SK-N-SH treated with all-trans-retinoic acid at 6 μM for 48 hours (cell line): ENCODE measurements at regions not wholly inside any gene's neighbourhood (a gene's known extent, or its start where the extent isn't known, plus 50 kb on each side); places are given as distances from the start of the nearest gene placed in this dataset.

Source experiments
- ATAC-seq: fragments of 200-7000 bp; cut with Tn5 transposase; 3 replicates; pipeline ENCODE4 v1.9.1; 2020; ENCODE audit warnings: mild to moderate bottlenecking, moderate library complexity
- ARNTL ChIP-seq: fragments of 450-650 bp; formaldehyde crosslinking; IDR thresholded peaks from 2 replicates; pipeline ENCODE4 v1.5.0; 2020; ENCODE audit warnings: low read depth, mild to moderate bottlenecking, moderate library complexity, borderline replicate concordance
- BACH2 ChIP-seq: fragments of 250-450 bp; sonication (Bioruptor Pico); IDR thresholded peaks from 2 replicates; pipeline ENCODE4 v1.9.0; 2021; ENCODE audit warnings: mild to moderate bottlenecking, borderline replicate concordance
- CSDC2 ChIP-seq: fragments of 250-450 bp; sonication (Bioruptor Pico); IDR thresholded peaks from 2 replicates; pipeline ENCODE4 v1.5.0; 2020; ENCODE audit warnings: mild to moderate bottlenecking, moderate library complexity
- ESRRG ChIP-seq: fragments of 250-450 bp; sonication (Bioruptor Pico); IDR thresholded peaks from 2 replicates; pipeline ENCODE4 v1.6.1; 2021; ENCODE audit warnings: mild to moderate bottlenecking
- GLIS3 ChIP-seq: fragments of 250-450 bp; sonication (Bioruptor Pico); IDR thresholded peaks from 2 replicates; pipeline ENCODE4 v1.5.0; 2020; ENCODE audit warnings: mild to moderate bottlenecking, moderate library complexity
- ISL1 ChIP-seq: fragments of 250-450 bp; sonication (Bioruptor Pico); IDR thresholded peaks from 2 replicates; pipeline ENCODE4 v2.1.2; 2022; ENCODE audit warnings: mild to moderate bottlenecking, moderate library complexity
- OSR1 ChIP-seq: fragments of 250-450 bp; sonication (Bioruptor Pico); IDR thresholded peaks from 2 replicates; pipeline ENCODE4 v1.8.0; 2022; ENCODE audit warnings: moderate library complexity, mild to moderate bottlenecking, inconsistent platforms
- PPARA ChIP-seq: fragments of 250-450 bp; sonication (Bioruptor Pico); IDR thresholded peaks from 2 replicates; pipeline ENCODE4 v1.5.0; 2020; ENCODE audit warnings: mild to moderate bottlenecking, borderline replicate concordance
- TOX ChIP-seq: fragments of 250-450 bp; sonication (Bioruptor Pico); IDR thresholded peaks from 2 replicates; pipeline ENCODE4 v1.8.0; 2021; ENCODE audit warnings: mild to moderate bottlenecking, moderate library complexity, borderline replicate concordance
- ZFP3 ChIP-seq: fragments of 250-450 bp; sonication (Bioruptor Pico); IDR thresholded peaks from 2 replicates; pipeline ENCODE4 v1.5.0; 2020; ENCODE audit warnings: mild to moderate bottlenecking, moderate library complexity
- ZNF565 ChIP-seq: fragments of 450-650 bp; formaldehyde crosslinking; conservative IDR thresholded peaks from 2 replicates; pipeline ENCODE4 v1.5.0; 2020; ENCODE audit warnings: low read depth, mild to moderate bottlenecking, moderate library complexity
- ZNF70 ChIP-seq: fragments of 450-650 bp; formaldehyde crosslinking; IDR thresholded peaks from 2 replicates; pipeline ENCODE4 v1.5.0; 2020; ENCODE audit warnings: mild to moderate bottlenecking, moderate library complexity
- TF ChIP-seq, protein P1 (sequence below): fragments of 250-450 bp; sonication (Bioruptor Pico); IDR thresholded peaks from 2 replicates; pipeline ENCODE4 v1.5.1; 2021; ENCODE audit warnings: mild to moderate bottlenecking, moderate library complexity
- TF ChIP-seq, protein P2 (sequence below): fragments of 250-450 bp; sonication (Bioruptor Pico); IDR thresholded peaks from 2 replicates; pipeline ENCODE4 v1.5.0; 2020; ENCODE audit warnings: mild to moderate bottlenecking, moderate library complexity
- TF ChIP-seq, protein P3 (sequence below): fragments of 250-450 bp; sonication (Bioruptor Pico); IDR thresholded peaks from 2 replicates; pipeline ENCODE4 v1.8.0; 2020; ENCODE audit warnings: mild to moderate bottlenecking, moderate library complexity, borderline replicate concordance
- TF ChIP-seq, protein P4 (sequence below): fragments of 250-450 bp; sonication (Bioruptor Pico); IDR thresholded peaks from 2 replicates; pipeline ENCODE4 v1.8.0; 2021; ENCODE audit warnings: low read depth, mild to moderate bottlenecking, moderate library complexity, borderline replicate concordance
- TF ChIP-seq, protein P5 (sequence below): fragments of 250-450 bp; sonication (Bioruptor Pico); IDR thresholded peaks from 2 replicates; pipeline ENCODE4 v1.5.1; 2020; ENCODE audit warnings: low read depth, mild to moderate bottlenecking, moderate library complexity

DNA sequence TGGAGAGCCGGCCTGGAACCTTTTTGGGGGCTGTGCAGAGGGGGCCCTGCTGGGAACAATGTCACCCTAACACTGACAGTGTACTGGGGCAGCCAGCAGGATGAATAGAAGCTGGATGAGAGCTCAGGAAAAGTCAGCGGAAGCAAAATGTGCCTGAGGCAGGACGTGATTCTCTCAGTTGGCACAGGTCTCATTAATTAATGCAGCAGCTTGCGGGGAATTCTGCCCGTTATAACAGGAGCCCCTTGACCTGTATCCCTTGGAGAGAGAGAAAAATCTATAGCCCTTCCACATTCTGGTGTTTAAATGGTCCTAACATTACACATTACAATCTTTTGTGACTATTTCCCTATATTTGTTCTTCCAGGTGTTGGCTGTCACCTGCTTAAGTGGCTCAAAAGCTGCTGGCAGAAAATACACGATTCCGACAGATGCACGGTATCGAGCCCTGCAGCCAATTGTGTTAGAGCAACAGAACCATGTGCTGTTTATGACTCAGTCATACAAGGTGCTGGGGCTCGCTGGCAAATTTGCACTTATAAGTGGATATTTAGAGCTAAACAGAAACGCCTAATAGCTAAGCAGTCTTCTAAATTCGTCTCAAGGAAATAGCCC lies 854.7 kb downstream of the AACS start:
- no peak for ATAC-seq
- no peak for TF ChIP-seq ARNTL (CRISPR knock-in tag)
- no peak for TF ChIP-seq BACH2
- no peak for TF ChIP-seq ZNF70 (CRISPR knock-in tag)
- no peak for TF ChIP-seq CSDC2 (CRISPR knock-in tag)

DNA sequence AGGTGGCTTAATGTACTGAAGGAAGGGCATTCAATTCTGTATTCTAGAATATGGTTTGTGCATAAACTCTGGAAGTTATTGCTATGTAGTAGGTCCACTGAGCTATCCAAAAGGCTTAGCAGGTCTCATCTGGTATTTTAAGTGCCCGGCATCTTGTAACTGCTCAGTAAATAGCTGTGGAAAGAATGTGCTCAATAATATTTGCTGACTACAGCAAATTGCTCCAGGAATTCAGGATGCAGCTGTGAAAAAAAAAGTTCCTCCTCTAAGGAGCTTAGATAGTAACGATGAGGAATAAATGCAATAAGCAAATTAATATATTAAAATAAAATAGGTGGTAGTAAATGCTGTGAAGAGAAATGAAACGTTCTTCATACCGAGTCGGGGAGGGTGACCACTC lies 857.1 kb downstream of the AACS start:
- no peak for ATAC-seq
- TF ChIP-seq TOX (CRISPR knock-in tag) (no peak), ZNF565 (CRISPR knock-in tag) (no peak), ZNF70 (CRISPR knock-in tag) (no peak), BACH2 (no peak), ARNTL (CRISPR knock-in tag) (no peak), OSR1 (CRISPR knock-in tag) (no peak), PPARA (no peak), ISL1 (CRISPR knock-in tag) (no peak), GLIS3 (CRISPR knock-in tag) (no peak), CSDC2 (CRISPR knock-in tag) (no peak)
- TF ChIP-seq, protein P1, sequence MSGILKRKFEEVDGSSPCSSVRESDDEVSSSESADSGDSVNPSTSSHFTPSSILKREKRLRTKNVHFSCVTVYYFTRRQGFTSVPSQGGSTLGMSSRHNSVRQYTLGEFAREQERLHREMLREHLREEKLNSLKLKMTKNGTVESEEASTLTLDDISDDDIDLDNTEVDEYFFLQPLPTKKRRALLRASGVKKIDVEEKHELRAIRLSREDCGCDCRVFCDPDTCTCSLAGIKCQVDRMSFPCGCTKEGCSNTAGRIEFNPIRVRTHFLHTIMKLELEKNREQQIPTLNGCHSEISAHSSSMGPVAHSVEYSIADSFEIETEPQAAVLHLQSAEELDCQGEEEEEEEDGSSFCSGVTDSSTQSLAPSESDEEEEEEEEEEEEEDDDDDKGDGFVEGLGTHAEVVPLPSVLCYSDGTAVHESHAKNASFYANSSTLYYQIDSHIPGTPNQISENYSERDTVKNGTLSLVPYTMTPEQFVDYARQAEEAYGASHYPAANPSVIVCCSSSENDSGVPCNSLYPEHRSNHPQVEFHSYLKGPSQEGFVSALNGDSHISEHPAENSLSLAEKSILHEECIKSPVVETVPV (CRISPR knock-in tag) = no peak
- TF ChIP-seq, protein P2, sequence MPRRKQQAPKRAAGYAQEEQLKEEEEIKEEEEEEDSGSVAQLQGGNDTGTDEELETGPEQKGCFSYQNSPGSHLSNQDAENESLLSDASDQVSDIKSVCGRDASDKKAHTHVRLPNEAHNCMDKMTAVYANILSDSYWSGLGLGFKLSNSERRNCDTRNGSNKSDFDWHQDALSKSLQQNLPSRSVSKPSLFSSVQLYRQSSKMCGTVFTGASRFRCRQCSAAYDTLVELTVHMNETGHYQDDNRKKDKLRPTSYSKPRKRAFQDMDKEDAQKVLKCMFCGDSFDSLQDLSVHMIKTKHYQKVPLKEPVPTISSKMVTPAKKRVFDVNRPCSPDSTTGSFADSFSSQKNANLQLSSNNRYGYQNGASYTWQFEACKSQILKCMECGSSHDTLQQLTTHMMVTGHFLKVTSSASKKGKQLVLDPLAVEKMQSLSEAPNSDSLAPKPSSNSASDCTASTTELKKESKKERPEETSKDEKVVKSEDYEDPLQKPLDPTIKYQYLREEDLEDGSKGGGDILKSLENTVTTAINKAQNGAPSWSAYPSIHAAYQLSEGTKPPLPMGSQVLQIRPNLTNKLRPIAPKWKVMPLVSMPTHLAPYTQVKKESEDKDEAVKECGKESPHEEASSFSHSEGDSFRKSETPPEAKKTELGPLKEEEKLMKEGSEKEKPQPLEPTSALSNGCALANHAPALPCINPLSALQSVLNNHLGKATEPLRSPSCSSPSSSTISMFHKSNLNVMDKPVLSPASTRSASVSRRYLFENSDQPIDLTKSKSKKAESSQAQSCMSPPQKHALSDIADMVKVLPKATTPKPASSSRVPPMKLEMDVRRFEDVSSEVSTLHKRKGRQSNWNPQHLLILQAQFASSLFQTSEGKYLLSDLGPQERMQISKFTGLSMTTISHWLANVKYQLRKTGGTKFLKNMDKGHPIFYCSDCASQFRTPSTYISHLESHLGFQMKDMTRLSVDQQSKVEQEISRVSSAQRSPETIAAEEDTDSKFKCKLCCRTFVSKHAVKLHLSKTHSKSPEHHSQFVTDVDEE (CRISPR knock-in tag) = no peak
- TF ChIP-seq, protein P3, sequence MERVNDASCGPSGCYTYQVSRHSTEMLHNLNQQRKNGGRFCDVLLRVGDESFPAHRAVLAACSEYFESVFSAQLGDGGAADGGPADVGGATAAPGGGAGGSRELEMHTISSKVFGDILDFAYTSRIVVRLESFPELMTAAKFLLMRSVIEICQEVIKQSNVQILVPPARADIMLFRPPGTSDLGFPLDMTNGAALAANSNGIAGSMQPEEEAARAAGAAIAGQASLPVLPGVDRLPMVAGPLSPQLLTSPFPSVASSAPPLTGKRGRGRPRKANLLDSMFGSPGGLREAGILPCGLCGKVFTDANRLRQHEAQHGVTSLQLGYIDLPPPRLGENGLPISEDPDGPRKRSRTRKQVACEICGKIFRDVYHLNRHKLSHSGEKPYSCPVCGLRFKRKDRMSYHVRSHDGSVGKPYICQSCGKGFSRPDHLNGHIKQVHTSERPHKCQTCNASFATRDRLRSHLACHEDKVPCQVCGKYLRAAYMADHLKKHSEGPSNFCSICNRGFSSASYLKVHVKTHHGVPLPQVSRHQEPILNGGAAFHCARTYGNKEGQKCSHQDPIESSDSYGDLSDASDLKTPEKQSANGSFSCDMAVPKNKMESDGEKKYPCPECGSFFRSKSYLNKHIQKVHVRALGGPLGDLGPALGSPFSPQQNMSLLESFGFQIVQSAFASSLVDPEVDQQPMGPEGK (CRISPR knock-in tag) = no peak
- TF ChIP-seq, protein P4, sequence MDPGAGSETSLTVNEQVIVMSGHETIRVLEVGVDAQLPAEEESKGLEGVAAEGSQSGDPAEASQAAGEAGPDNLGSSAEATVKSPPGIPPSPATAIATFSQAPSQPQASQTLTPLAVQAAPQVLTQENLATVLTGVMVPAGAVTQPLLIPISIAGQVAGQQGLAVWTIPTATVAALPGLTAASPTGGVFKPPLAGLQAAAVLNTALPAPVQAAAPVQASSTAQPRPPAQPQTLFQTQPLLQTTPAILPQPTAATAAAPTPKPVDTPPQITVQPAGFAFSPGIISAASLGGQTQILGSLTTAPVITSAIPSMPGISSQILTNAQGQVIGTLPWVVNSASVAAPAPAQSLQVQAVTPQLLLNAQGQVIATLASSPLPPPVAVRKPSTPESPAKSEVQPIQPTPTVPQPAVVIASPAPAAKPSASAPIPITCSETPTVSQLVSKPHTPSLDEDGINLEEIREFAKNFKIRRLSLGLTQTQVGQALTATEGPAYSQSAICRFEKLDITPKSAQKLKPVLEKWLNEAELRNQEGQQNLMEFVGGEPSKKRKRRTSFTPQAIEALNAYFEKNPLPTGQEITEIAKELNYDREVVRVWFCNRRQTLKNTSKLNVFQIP = no peak
- TF ChIP-seq, protein P5, sequence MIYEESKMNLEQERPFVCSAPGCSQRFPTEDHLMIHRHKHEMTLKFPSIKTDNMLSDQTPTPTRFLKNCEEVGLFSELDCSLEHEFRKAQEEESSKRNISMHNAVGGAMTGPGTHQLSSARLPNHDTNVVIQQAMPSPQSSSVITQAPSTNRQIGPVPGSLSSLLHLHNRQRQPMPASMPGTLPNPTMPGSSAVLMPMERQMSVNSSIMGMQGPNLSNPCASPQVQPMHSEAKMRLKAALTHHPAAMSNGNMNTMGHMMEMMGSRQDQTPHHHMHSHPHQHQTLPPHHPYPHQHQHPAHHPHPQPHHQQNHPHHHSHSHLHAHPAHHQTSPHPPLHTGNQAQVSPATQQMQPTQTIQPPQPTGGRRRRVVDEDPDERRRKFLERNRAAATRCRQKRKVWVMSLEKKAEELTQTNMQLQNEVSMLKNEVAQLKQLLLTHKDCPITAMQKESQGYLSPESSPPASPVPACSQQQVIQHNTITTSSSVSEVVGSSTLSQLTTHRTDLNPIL = no peak

DNA sequence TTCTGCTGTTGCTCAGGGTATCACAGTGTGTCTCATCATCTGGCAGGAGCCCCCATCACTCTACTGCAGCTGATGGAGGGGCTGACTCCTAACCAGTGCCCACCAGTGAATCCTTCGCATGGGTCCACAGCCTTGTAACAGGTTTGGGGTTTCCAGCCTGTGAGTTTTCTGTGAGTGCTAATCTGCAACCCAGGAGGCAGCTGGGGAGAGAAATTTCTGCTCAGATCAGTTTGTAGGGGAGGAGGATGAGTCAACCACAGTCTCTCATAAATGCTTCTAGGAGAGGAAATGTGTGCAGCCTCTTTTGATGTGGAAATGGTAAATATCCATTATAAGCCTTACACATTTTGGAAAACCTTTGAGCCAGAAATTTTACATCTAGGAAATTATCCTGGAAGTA lies 871.3 kb downstream of the AACS start:
- no peak for TF ChIP-seq BACH2
- no peak for TF ChIP-seq OSR1 (CRISPR knock-in tag)
- no peak for TF ChIP-seq ZFP3 (CRISPR knock-in tag)
- TF ChIP-seq, protein P1 (CRISPR knock-in tag) = no peak
- no peak for TF ChIP-seq CSDC2 (CRISPR knock-in tag)
- TF ChIP-seq ESRRG (CRISPR knock-in tag) = no peak
- no peak for TF ChIP-seq ZNF565 (CRISPR knock-in tag)
- TF ChIP-seq, protein P4 = no peak
- no peak for TF ChIP-seq ZNF70 (CRISPR knock-in tag)
- no peak for ATAC-seq
